Activated CD4-positive, CD25-positive, alpha-beta regulatory T cell (primary cell): ENCODE measurements at regions not wholly inside any gene's neighbourhood (a gene's known extent, or its start where the extent isn't known, plus 50 kb on each side); places are given as distances from the start of the nearest gene placed in this dataset.

Experiments
- DNase-seq, 4 experiments: peaks; one replicate each; lab custom pipeline; 2025; lab: John Stamatoyannopoulos, UW

DNA sequence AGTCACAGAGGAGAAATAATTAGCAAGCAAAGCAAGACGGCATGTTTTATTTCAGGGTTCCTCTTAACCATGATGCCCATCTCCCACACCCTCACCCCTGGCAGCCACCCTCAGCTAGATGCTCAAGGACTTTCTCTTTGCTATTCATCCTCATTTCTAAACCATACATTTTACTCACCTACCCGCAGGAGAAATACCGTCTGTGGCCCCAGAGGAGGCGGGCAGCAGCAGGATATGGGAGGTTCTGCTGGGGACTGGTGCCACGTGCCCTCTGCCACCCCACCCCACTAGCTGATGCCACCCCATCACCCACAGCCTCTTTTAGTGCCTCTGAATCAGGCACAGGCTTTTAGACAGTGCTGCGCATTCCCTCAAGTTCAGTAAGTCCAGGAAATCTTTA, 168.7 kb upstream of the ITGB1 start:
- peak in 1 of 4 experiments; percentile 12 for DNase-seq

DNA sequence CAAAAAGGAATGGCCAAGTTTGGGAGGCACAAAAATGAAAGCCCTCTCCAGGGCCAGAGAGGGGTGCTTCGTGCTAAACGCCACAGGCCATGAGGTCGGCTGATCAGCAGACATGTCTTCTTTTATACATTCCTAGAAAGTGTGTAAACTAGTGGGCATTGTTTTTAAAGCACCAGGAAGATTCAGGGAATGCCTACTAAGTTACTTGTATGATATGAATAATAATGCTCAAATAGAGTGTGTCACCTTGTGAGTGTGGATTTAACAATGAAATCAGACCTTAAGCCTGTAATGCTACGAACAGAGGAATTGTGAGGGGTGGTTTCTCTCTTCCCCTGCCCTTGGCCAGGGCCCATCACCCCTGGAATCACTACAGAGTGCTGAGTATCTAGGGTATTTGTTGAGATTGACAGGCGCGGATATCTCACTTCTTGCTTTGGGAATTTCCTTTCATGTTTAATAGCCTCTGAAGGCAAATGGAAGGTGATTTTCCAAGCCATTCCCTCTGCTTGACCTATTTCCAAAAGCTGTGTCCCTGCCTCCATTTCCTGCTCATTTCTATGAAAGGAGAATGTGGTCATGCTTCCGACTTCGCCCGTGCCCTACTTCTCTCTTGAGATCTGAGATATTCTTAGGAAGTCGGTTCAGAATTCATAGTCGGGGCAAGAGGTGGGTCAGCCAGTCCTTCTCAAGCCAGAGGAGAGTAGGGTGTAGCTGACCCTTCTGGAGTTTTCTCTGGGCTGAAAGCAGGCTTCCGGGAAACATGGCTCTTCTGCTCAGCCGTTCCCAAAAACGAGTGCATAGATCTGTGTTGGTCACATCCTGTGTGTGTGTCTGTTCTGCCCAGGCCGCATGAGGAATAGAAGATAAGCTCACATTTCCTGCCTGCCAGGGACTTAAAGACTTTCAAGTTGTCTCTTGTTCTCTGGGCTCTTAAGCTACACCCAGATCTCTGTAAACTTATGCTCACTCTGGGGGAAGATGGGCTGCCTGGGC, 167.8 kb upstream of the ITGB1 start:
- DNase-seq, result peak in 1 of 4 experiments; percentile 14

DNA sequence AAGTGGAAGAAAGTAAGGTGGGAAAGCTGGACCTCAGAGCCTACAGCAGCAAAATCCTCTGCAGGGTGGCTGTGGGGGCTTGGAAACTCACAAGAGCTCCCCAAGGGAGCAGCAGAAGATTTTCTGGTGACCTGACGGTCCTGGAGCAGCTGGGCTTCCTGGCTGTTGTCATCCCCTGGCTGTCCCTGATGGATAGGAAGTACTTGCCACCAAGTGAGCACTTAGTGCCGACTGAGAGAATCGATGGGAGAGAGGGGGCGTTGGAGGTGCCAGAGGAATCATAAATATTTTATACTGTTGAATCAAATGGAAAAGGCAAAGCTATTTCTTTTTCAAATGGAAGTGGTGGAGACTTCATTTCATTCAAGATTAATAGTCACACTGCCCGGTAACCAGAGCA, 167.1 kb upstream of the ITGB1 start:
- DNase-seq, result no peak

DNA sequence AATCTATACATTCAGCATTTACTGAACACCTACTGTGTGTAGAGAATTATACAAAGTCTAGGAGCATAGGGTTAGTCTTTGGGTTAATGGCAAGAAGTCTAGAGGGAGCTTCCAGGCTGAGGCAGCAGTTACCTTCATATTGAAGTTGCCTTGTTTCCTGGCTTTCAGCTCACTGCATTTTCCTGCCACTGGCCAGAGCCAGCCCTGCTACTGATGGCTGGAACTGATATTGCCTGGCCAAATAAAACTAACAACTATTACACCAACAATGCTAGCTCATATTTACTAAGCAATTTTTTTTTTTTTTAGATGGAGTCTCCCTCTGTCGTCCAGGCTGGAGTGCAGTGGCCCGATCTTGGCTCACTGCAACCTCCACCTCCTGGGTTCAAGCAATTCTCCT, 165.7 kb upstream of the ITGB1 start:
- DNase-seq, result no peak

DNA sequence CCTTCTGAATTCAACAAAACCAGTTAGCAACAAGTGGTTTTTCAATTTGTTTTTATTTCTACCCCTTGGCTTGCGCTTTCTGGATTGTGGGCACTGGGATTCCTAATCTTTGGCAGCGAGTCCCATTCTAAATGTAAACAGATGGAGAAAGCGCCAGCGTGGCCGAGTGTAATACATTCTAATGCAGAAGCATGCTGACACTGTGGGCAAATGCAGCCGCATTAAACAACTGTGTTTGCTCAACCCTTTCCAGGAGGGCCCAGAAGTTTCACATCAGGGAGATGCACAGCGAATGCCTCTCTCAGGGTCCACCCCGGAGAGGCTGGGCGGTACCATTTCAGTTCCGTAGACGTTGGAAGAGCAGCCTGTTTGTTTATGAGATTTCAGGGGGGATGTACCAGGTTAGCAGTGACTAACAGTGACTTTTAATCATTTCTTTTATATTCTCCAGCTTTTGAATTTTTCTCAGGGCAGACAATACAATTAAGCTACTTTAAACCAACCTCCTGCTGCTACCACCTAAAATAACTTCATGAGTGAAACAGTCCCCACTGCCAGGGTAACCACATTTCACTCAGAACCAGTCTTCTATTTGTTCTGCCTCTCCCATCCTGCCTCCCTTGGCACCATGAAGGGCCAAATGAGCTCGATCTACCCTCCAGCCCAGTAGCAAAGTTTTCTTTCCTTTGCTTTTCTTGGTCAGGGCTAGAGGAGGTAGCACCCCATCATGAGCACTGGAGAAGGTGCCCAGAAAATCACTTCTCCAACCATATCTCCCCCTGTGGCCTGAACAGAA, 164.2 kb upstream of the ITGB1 start:
- DNase-seq, result no peak

DNA sequence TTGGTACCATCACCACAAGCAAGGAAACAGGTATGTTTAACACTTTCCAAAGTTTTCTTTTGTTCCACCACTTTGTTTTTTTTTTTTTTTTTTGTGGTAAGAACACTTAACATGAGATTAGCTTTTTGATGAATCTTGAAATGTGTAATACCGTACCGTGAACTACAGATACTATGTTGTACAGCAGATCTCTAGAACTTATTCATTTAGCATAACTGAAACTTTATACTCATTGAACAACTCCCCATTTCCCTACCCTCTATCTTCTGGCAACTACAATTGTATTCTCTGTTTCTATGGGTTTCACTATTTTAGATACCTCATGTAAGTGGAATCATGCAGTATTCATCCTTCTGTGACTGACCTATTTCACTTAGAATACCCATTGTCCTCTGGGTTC, 162.7 kb upstream of the ITGB1 start:
- DNase-seq, result no peak

DNA sequence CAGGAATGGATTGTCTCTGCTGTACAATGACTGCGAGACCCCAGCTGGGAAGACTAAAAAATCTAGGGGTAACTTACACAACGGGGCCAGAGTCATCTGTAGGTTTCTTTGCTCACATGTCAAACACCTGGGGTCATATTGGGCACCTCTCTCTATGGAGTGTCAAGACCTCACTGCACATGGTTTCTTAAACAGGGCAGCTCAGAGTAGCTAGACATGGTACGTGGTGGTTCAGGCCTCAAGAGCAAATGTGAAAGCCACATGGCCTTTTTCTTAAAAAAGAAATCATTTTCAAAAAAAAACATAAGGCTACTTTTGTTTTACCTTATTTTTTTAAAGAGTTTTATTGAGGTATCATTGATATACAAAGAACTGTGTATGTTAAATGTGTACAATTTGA, 162.2 kb upstream of the ITGB1 start:
- no peak for DNase-seq

DNA sequence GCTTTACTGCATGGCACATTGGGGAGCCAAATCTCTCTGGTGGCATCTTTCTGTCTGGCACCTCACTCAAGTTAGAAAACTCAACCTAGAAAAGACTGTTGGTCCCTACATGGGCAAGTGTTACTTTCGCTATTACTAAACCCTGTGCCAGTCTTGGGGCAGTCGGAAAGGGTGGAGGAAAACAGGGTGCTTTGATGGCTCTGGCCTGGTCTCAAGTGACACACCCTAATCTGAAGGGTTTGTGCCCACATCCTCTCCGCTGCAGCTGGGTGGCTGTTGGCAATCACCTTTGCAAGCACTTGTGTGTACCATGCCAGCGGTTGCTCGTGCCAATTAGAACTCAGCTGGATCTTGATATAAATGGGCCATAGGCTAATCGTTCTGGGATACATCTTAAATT, 159.8 kb upstream of the ITGB1 start:
- peak in 2 of 4 experiments; percentile 35 to 44 for DNase-seq

DNA sequence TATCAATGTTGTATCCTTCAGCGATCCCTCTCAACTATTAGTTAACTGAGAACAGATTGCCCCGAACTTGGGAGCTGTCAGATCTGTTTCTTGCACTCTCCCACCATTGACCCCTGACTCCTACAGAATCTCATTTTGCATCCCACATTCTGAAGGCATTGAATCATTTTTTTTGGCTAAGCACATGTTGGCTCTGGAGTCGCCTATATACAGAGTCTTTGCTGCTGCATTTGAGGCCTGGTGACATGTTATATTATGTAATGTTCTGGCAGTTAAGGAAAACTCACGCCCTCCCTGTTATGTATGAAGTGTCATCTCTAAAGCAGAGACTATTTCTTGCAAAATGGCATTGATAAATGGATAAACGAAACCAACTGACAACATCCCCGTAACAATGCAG, 159.2 kb upstream of the ITGB1 start:
- DNase-seq, result no peak

DNA sequence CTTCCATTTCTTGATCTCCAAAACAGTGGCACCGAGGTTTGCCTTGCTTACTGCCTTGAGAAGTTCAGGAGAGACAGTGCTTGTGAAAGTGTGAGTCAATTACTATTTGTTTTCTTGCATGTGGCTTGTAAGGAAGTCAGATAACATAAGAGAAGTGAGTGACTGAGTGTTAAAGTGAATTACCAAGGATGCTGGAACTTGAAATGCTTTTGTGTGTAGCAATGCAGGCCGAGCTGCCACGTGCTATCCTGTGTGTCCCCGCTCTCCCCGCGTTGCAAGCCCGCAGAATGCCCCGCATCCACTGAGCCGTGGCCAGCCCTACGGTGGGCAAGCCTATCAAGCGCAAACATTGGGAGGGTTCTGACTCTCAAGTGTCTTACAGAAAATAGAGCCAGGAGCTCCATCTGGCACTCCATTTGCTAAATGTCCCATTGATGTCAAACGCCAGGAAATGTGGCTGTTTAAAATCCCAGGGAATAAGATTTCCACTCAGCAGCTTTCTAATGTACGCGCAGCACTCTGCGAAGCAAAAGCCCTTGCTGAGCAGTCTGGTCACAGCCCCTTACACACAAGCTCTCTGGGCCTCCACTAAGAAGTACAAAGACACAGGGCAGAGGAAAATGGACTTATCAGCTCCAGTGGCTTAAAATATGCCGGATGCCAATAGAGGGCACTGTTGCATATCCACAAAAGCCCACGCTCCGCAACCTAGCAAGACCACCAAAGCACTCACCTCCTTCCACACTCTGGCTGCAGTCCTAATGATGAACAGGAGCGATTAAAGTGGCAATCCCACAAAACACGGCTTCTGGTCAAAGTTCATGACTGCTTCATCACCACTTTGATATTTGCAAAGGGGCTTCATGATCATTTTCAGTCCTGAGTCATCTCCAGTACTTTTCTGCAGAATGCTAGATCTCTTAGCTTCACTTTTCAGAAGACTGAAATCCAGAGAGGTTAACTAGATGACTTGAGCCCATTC, 158.0 kb upstream of the ITGB1 start:
- peak in 1 of 4 experiments; percentile 20 for DNase-seq

DNA sequence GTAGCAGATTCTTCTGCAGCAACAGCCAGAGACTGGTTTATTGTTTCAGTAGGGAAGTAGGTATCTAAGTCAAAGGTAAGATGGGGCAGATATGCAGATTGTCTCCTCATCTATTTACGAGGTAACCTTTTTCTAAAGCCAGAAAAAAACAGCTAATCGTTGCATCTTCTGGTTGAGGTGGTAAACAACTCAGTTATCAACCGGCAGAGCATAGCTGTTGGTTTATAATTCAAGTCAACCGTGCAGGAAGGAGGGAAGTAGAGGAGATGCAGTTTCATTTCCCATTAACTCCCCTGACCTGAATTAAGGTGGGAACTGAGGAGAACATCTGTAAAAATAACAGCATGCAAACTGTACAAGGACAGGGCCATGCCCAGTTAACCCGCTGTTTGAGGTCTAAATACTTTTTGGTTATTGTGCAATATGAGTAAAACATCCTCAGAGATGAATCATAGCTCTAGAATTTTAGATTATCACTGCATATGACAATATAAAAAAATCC, 156.5 kb upstream of the ITGB1 start:
- DNase-seq, result no peak

DNA sequence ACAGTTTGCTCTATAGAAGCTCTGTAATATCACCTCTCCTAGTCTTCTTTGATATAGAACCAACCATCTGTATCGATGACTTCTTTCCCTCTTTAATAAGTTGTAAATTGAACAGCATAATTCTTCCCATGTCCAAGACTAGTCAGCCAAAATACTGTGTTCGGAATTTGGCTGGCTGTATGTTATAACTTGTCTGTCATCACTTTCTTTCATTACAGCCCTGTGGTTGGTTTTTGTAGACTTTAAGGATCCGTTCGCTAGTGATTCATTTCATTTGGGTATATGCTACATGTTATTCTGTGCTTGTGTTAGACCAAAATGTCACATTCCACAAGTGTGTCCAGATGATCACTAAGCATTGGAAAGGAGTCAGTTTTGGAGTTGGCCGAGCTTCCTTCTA, 155.4 kb upstream of the ITGB1 start:
- no peak for DNase-seq

DNA sequence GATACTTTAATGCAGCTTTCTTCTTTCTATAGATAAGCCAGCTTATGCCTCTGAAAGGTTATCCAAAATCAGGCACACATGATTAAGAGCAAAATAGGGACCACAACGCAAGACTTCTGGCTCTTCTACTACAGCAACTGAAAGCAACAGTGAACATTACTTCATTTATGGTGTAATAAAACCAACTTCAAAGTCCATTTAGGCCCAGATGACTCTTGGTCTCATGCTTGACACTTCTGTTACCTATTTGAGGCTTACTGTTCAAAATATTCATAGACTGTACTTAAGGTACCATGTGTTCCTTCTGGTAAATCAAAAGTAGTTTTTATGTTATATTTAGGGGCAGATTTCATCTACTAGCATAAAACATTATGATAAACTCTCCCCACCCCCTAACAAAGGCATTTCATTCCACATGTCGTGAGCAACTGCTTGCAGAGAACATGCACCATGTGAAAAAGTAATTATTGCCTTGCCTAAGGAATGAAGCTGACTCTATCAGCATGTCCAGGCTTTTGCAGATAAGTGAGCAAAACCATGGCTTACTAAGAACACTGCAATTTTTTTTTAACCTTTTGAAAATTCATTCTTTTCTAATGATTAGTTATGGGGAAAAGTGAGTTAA, 154.9 kb upstream of the ITGB1 start:
- DNase-seq, result no peak

DNA sequence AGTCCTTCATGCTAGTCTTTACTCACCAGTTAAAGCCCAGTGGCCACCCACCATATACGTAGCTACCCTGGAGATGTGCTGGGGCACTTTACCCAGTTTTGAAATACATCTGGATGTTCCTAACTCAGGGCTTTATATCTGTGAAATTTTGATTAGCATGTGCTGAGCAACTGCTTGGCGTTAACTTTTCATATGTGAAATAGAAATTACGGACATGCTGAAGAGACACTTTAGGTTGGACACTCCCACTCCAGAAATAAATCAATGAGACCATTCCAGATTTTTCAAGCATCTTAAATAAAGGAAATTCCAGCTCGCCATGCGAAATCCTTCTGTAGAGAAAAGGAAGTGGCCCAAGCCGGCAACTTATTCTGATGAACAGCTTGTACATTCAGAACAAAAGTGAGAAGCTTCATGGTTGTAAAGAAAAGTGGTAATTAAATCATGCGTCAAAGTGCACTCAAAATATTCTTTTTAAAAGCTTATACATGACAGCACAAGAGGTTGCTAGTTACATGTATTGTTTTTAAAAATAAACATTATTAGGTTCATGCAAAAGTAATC, 153.5 kb upstream of the ITGB1 start:
- DNase-seq, result no peak

DNA sequence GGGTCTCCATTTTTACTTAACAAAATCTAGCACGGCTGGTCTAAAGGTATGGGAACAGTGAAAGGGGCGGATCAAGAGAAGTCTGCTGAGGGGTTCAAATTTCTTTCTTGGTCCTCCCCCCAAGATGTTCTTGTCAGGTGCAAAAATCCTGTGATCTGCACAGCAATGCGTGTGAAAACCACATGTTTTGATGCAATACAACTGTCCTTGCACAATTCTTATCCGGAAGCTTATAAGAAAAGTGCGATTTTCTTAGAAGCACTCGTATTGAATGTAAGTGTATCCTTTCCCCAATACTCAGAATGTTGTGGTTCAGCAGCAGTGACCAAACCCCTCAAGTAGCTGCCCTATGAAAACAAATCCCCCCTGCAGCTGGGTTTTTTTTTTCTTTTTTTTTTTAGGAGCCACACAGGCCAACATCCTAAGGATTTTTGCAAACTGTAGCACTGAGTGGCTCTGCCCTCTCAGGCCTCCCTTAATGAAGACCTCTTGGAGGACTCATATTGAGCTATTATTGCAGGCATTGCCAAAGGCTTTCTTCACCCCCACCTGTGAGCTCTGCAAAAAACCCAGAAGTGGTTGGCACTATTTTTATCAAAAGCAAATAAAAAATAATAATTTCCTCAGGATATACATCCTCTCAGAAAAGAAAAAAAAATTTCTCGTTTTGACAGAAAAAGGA, 151.9 kb upstream of the ITGB1 start:
- DNase-seq, result no peak

DNA sequence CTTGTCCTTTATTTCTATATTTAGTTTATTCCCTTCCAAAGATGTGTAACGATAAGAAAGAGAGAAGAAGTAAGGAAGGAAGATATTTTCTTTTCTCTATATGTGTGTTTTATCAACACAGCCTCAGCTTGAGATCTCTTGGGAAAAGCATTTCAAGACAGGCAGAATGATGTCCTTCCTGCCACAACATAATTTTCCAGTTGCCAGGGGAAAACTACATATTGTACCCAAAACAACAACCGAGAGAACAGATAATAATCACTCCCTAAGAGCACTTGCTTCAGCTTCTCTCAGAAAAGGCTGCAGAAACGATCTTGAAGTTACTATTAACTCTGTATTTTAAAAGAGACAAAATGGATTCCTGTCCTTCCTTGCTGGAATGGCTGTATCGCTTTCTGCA, 151.4 kb upstream of the ITGB1 start:
- DNase-seq, result no peak

DNA sequence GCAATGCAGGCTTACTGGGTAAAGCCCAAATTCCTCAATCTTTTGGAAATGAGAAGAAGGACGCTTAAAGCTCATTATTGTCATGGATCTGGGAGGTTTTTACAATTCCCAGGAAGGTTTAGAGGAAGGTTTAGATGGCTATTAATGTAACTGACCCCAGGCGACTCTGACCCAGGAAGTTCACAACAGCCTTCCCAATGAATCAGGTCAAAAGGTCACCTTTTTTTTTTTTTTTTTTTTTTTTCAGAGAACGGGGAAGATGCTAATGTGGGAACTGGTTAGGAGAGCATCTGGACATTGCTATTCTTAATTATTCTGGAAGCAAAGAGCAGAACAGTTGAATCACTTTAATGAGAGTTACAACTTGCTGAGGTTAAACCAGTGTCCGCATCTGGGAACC, 149.9 kb upstream of the ITGB1 start:
- no peak for DNase-seq

DNA sequence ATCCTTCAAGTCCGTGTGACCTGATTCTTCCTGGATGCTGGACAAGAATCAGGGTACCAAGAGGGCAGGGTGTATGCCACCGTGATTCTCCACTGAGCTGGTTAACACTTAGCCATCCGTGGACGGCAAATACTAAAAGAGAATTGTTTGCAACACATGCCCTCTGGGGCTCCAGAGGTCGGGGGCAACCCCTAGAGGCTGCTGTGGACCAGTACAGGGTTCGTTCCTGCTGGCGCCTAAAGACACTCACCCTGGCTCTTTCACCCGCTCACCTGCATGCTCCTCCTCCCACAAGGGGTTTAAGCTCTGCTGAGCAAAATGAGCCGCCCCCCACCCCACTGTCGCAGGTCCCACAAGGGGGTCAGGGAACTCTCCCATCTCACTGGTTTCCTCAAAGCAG, 148.7 kb upstream of the ITGB1 start:
- no peak for DNase-seq

DNA sequence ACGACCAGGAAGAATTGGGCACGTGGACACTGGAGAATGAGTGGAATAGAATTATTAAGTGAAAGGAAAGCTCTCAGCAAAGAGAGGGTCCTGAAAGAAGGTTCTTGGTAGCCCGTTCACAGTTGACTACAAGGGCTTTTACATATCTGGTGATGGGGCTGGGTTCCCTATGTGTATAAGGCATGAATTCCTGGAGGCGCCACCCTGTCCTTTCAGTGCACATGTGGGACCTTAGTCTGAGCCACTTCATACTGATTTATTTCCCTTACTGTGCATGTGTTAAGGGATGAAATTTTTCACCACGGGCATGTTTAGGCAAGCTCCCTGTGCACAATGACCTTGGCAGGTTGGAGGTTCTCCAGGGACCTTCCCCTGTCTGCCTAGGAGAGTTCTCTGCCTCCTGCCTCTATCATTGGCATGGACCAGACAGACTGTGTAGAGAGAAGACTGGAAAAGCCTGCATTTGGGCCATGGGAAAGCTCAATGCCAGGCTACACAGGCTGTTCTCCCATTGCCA, 145.9 kb upstream of the ITGB1 start:
- DNase-seq, result no peak

DNA sequence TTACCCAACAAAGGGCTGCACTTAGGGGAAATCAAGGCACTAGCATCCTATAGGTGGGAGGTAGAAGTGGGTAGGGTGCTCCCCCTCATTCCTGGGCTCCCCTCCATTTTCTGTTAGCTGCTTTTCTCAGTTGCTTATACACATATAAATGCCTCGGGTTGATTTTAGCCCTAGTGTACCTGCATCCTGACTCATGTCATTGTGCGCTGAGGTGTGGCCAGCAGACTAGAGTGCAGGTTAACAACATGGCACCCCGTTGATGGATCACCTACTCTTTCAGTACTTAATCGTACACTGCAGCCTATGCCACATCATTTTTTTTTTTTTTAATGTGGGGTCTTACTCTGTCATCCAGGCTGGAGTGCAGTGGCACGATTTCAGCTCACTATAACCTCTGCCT, 144.0 kb upstream of the ITGB1 start:
- DNase-seq, result no peak
